IMR-90 (cell line): ENCODE measurements at regions not wholly inside any gene's neighbourhood (a gene's known extent, or its start where the extent isn't known, plus 50 kb on each side); places are given as distances from the start of the nearest gene placed in this dataset.

ENCODE experiments used
- ATAC-seq: fragments of 200-7000 bp; cut with Tn5 transposase; 2 replicates; pipeline ENCODE4 v1.9.1; 2020; ENCODE audit warnings: low read depth, mild to moderate bottlenecking, moderate library complexity
- BruUV-seq: library from RNA; stranded (reverse); fragments of 400-500 nt; replicated peaks from 2 replicates; lab custom pipeline; 2021; lab: Mats Ljungman, UMichigan
- CTCF ChIA-PET: fragments of 300-600 bp; formaldehyde crosslinking; extraction: SDS; loops from one replicate; lab custom pipeline; 2021; ENCODE audit warnings: antibody characterized with exemption; lab: Yijun Ruan, JAX
- POLR2A ChIA-PET: fragments of 300-600 bp; sonication (Branson Sonifier 250); formaldehyde crosslinking; loops from one replicate; lab custom pipeline; 2022; ENCODE audit warnings: antibody characterized with exemption; ENCODE audit not compliant: unreplicated experiment; lab: Charles Lee
- DNase-seq: peaks from one replicate; pipeline ENCODE4 v3.0.0; 2013
- H2AFZ ChIP-seq: replicated peaks from 2 replicates; pipeline ENCODE3; 2013; ENCODE audit warnings: low read length, mild to moderate bottlenecking; ENCODE audit not compliant: poor library complexity
- H2AK5ac ChIP-seq: 2 replicates; pipeline ENCODE4 v1.6.1; 2013; ENCODE audit warnings: low read depth, low read length, inconsistent platforms
- H2AK9ac ChIP-seq: replicated peaks from 2 replicates; pipeline ENCODE3; 2013; ENCODE audit warnings: mild to moderate bottlenecking, low read depth, low read length, moderate library complexity; ENCODE audit not compliant: poor library complexity
- H2BK120ac ChIP-seq: 2 replicates; pipeline ENCODE4 v1.6.1; 2013; ENCODE audit warnings: low read depth, low read length, inconsistent platforms
- H2BK15ac ChIP-seq: 3 replicates; pipeline ENCODE4 v1.6.1; 2013; ENCODE audit warnings: low read depth, low read length, inconsistent platforms
- H2BK20ac ChIP-seq: 2 replicates; pipeline ENCODE4 v1.6.1; 2013; ENCODE audit warnings: low read depth, mild to moderate bottlenecking, inconsistent platforms, low read length, moderate library complexity
- H2BK5ac ChIP-seq: 2 replicates; pipeline ENCODE4 v1.6.1; 2013; ENCODE audit warnings: mild to moderate bottlenecking, low read depth, low read length, inconsistent platforms; ENCODE audit not compliant: poor library complexity, severe bottlenecking
- H3K14ac ChIP-seq: replicated peaks from 2 replicates; pipeline ENCODE4 v1.6.1; 2013; ENCODE audit warnings: low read depth, low read length, inconsistent platforms
- H3K18ac ChIP-seq: 2 replicates; pipeline ENCODE4 v1.6.1; 2013; ENCODE audit warnings: low read depth, low read length, control low read depth
- H3K23ac ChIP-seq: 2 replicates; pipeline ENCODE4 v1.6.1; 2013; ENCODE audit warnings: low read depth, low read length, inconsistent platforms
- H3K27ac ChIP-seq: 2 replicates; pipeline ENCODE4 v1.5.1; 2013; ENCODE audit warnings: mild to moderate bottlenecking, control low read depth, low read length; ENCODE audit not compliant: insufficient read depth
- H3K27me3 ChIP-seq: 2 replicates; pipeline ENCODE4 v1.6.1; 2013; ENCODE audit warnings: low read length; ENCODE audit not compliant: control insufficient read depth, insufficient read depth
- H3K36me3 ChIP-seq: 2 replicates; pipeline ENCODE4 v1.6.1; 2013; ENCODE audit warnings: low read length, mixed read lengths; ENCODE audit not compliant: control insufficient read depth, insufficient read depth
- H3K4ac ChIP-seq: 2 replicates; pipeline ENCODE4 v1.6.1; 2013; ENCODE audit warnings: low read depth, low read length, inconsistent platforms
- H3K4me1 ChIP-seq: 2 replicates; pipeline ENCODE4 v1.6.1; 2013; ENCODE audit warnings: low read length, mixed read lengths; ENCODE audit not compliant: control insufficient read depth, insufficient read depth
- H3K4me2 ChIP-seq: 2 replicates; pipeline ENCODE4 v1.6.1; 2013; ENCODE audit warnings: low read depth, mild to moderate bottlenecking, control low read depth, low read length, moderate library complexity
- H3K4me3 ChIP-seq: 2 replicates; pipeline ENCODE4 v1.5.1; 2013; ENCODE audit warnings: low read depth, mild to moderate bottlenecking, control low read depth, low read length, moderate library complexity; ENCODE audit not compliant: insufficient read depth
- H3K56ac ChIP-seq: 2 replicates; pipeline ENCODE4 v1.6.1; 2013; ENCODE audit warnings: low read length, inconsistent platforms; ENCODE audit not compliant: insufficient read depth; ENCODE audit errors: extremely low read depth
- H3K79me1 ChIP-seq, 2 experiments: 2 replicates each; pipeline ENCODE4 v1.6.1; 2013; ENCODE audit warnings: low read length in 2 of 2, inconsistent platforms in 1 of 2, low read depth in 1 of 2
- H3K9ac ChIP-seq: 2 replicates; pipeline ENCODE4 v1.6.1; 2013; ENCODE audit warnings: low read depth, low read length, control low read depth
- H3K9me1 ChIP-seq: 2 replicates; pipeline ENCODE4 v1.6.1; 2013; ENCODE audit warnings: low read length, inconsistent platforms; ENCODE audit not compliant: insufficient read depth
- H3K9me3 ChIP-seq: 2 replicates; pipeline ENCODE4 v1.6.1; 2013; ENCODE audit warnings: low read length; ENCODE audit not compliant: control insufficient read depth, insufficient read depth
- H4K20me1 ChIP-seq: 2 replicates; pipeline ENCODE4 v1.6.1; 2013; ENCODE audit warnings: low read length, inconsistent platforms; ENCODE audit not compliant: insufficient read depth
- H4K5ac ChIP-seq: 2 replicates; pipeline ENCODE4 v1.6.1; 2013; ENCODE audit warnings: mild to moderate bottlenecking, low read depth, low read length, control low read depth
- H4K8ac ChIP-seq, 2 experiments: 2 replicates each; pipeline ENCODE4 v1.6.1; 2013; ENCODE audit warnings: low read depth in 2 of 2, low read length in 2 of 2, control low read depth in 1 of 2, inconsistent platforms in 1 of 2
- H4K91ac ChIP-seq: 2 replicates; pipeline ENCODE4 v1.6.1; 2013; ENCODE audit warnings: low read depth, low read length, inconsistent platforms; ENCODE audit not compliant: insufficient read depth
- BHLHE40 ChIP-seq: fragments of 150-350 bp; IDR thresholded peaks from 2 replicates; pipeline ENCODE4 v1.6.1; 2016; ENCODE audit warnings: mild to moderate bottlenecking, low read depth, low read length
- CEBPB ChIP-seq: IDR thresholded peaks from 2 replicates; pipeline ENCODE4 v1.6.1; 2012; ENCODE audit warnings: low read depth, low read length, improper control_type of control experiment
- CHD1 ChIP-seq: IDR thresholded peaks from 2 replicates; pipeline ENCODE4 v1.6.1; 2012; ENCODE audit warnings: low read depth, low read length, improper control_type of control experiment
- FOS ChIP-seq: fragments of 150-350 bp; IDR thresholded peaks from 2 replicates; pipeline ENCODE4 v1.6.1; 2016; ENCODE audit warnings: low read depth, low read length
- MAFK ChIP-seq: IDR thresholded peaks from 2 replicates; pipeline ENCODE4 v1.6.1; 2012; ENCODE audit warnings: low read depth, low read length, improper control_type of control experiment
- MAZ ChIP-seq: IDR thresholded peaks from 2 replicates; pipeline ENCODE4 v1.6.1; 2012; ENCODE audit warnings: low read depth, mild to moderate bottlenecking, low read length, improper control_type of control experiment, moderate library complexity, borderline replicate concordance
- MXI1 ChIP-seq: IDR thresholded peaks from 2 replicates; pipeline ENCODE4 v1.6.1; 2012; ENCODE audit warnings: low read depth, mild to moderate bottlenecking, low read length, moderate library complexity, borderline replicate concordance
- NFE2L2 ChIP-seq: fragments of 150-350 bp; IDR thresholded peaks from 2 replicates; pipeline ENCODE4 v1.6.1; 2016; ENCODE audit warnings: low read depth, mild to moderate bottlenecking, low read length
- POLR2A ChIP-seq: IDR thresholded peaks from 2 replicates; pipeline ENCODE4 v1.6.1; 2012; ENCODE audit warnings: mild to moderate bottlenecking, low read depth, low read length
- RAD21 ChIP-seq: IDR thresholded peaks from 2 replicates; pipeline ENCODE4 v1.6.1; 2012; ENCODE audit warnings: low read length, improper control_type of control experiment
- RCOR1 ChIP-seq: IDR thresholded peaks from 2 replicates; pipeline ENCODE4 v1.6.1; 2012; ENCODE audit warnings: mild to moderate bottlenecking, low read length, improper control_type of control experiment; ENCODE audit not compliant: insufficient replicate concordance
- RFX5 ChIP-seq: IDR thresholded peaks from 2 replicates; pipeline ENCODE4 v1.8.0; 2012; ENCODE audit warnings: low read depth, mild to moderate bottlenecking, low read length, moderate library complexity
- SMC3 ChIP-seq: fragments of 150-350 bp; IDR thresholded peaks from 2 replicates; pipeline ENCODE4 v1.6.1; 2016; ENCODE audit warnings: low read depth, mild to moderate bottlenecking, antibody characterized with exemption, low read length, moderate library complexity
- WGBS, 2 experiments: methylation state at CpG; one replicate each; pipeline versions ENCODE4 v1.1.5 to v1.1.7; 2013; ENCODE audit warnings: missing lambda C conversion rate in 2 of 2; ENCODE audit not compliant: insufficient read length in 1 of 2; ENCODE audit errors: extremely low coverage in 2 of 2; 5-methylcytosine and 5-hydroxymethylcytosine counted together
- dilution Hi-C: fragments of 300-500 bp; cut with HindIII; formaldehyde crosslinking; loops from one replicate; pipeline ENCODE4 v1.14.3; 2018; ENCODE audit warnings: low sequenced_read_pairs; ENCODE audit not compliant: unreplicated experiment
- in situ Hi-C: fragments of 300-500 bp; cut with MboI; formaldehyde crosslinking; loops from 3 replicates; pipeline ENCODE4 v1.14.3; 2019; ENCODE audit warnings: low sequenced_read_pairs, inconsistent platforms, mixed read lengths
- intact Hi-C: fragments of 100-400 bp; cut with micrococcal nuclease; formaldehyde crosslinking; loops from 2 replicates; pipeline ENCODE4 v1.10.0; 2022
- TF ChIP-seq, protein P1 (sequence below): fragments of 150-350 bp; IDR thresholded peaks from 2 replicates; pipeline ENCODE4 v1.6.1; 2017; ENCODE audit warnings: mild to moderate bottlenecking, antibody characterized with exemption, low read length, low read depth
- TF ChIP-seq, protein P2 (sequence below): fragments of 150-350 bp; IDR thresholded peaks from 2 replicates; pipeline ENCODE4 v1.6.1; 2016; ENCODE audit warnings: low read depth, mild to moderate bottlenecking, low read length, moderate library complexity, borderline replicate concordance
- TF ChIP-seq, protein P3 (sequence below): conservative IDR thresholded peaks from 2 replicates; pipeline ENCODE4 v1.5.1; 2012; ENCODE audit warnings: mild to moderate bottlenecking, low read depth, low read length, improper control_type of control experiment

DNA sequence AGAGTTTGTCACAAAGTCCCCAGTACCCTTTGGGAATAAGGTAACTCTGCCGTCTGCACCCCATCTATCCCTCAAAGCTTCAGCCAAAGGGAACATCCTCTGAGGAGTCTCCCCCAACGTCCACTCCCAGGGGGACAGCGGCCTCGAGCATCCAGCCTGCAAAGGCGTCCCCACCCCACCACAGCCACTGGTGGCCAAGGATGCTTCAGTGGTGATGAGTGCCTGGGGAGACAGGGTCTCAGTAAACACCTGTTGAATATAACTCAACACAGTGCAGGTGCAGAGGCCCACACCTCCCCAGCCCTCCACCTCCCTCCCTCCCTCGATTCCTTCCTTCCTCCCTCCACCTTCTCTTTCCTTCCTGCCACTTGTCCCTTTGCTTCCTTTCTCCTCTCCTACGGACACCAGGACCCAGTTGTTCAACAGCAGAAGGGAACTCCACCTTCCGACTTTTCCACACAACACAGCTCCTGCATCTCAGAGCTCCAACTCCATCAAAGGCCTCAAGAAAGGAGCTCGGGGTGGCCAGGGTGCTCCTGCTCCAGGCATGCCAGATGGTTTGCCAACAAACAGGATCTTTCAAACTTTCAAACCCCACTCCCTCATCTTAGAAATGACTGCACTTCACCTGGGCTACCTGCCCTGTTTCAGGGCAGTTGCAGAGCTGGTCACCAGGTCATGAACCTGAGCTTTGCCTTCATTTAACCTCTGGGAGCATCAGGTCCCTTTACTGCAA lies 87.8 kb upstream of the SNTG2 start:
- in situ Hi-C loops: no loop called here
- Histone ChIP-seq H2BK15ac (no peak overlapping the region), H2BK5ac (no peak overlapping the region), H3K4ac (no peak overlapping the region), H3K23ac (no peak overlapping the region), H3K14ac (no peak overlapping the region), H3K9me1 (no peaks in the 10 kb centered on the region), H2AK5ac (no peak overlapping the region), H3K18ac (no peak overlapping the region), H3K4me1 (no peaks in the 10 kb centered on the region), H4K91ac (no peak overlapping the region), H4K8ac (no peak overlapping the region), H2BK120ac (no peak overlapping the region), H2BK20ac (no peak overlapping the region), H4K5ac (no peak overlapping the region), H3K56ac (no peak overlapping the region), H3K27ac (no peak overlapping the region), H2AFZ (no peak overlapping the region), H3K79me1 (no peaks in the 10 kb centered on the region), H3K36me3 (no peaks in the 10 kb centered on the region), H3K4me3 (no peak overlapping the region), H2AK9ac (no peak overlapping the region), H3K4me2 (no peak overlapping the region), H3K9ac (no peak overlapping the region), H3K9me3 (peaks cover 10% of the 10 kb centered on the region), H3K27me3 (no peaks in the 10 kb centered on the region), H4K20me1 (no peaks in the 10 kb centered on the region)
- dilution Hi-C loops: no loop called here
- WGBS, 2 experiments: 0% methylated on average over 2 of the region's 9 CpGs; no CpG with 5 or more reads in 1 of the 2 experiments
- CTCF ChIA-PET: no interaction called here
- intact Hi-C loops: no loop called here
- POLR2A ChIA-PET: no interaction called here
- BruUV-seq: no TSS peak
- DNase-seq: no peak
- ATAC-seq: no peak
- TF ChIP-seq, protein P1, sequence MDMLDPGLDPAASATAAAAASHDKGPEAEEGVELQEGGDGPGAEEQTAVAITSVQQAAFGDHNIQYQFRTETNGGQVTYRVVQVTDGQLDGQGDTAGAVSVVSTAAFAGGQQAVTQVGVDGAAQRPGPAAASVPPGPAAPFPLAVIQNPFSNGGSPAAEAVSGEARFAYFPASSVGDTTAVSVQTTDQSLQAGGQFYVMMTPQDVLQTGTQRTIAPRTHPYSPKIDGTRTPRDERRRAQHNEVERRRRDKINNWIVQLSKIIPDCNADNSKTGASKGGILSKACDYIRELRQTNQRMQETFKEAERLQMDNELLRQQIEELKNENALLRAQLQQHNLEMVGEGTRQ: no peak
- no peak for TF ChIP-seq RFX5
- no peak for TF ChIP-seq POLR2A
- TF ChIP-seq, protein P2, sequence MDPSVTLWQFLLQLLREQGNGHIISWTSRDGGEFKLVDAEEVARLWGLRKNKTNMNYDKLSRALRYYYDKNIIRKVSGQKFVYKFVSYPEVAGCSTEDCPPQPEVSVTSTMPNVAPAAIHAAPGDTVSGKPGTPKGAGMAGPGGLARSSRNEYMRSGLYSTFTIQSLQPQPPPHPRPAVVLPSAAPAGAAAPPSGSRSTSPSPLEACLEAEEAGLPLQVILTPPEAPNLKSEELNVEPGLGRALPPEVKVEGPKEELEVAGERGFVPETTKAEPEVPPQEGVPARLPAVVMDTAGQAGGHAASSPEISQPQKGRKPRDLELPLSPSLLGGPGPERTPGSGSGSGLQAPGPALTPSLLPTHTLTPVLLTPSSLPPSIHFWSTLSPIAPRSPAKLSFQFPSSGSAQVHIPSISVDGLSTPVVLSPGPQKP: no peak
- TF ChIP-seq NFE2L2: no peak
- TF ChIP-seq MAZ: no peak
- TF ChIP-seq BHLHE40: no peak
- no peak for TF ChIP-seq SMC3
- TF ChIP-seq, protein P3, sequence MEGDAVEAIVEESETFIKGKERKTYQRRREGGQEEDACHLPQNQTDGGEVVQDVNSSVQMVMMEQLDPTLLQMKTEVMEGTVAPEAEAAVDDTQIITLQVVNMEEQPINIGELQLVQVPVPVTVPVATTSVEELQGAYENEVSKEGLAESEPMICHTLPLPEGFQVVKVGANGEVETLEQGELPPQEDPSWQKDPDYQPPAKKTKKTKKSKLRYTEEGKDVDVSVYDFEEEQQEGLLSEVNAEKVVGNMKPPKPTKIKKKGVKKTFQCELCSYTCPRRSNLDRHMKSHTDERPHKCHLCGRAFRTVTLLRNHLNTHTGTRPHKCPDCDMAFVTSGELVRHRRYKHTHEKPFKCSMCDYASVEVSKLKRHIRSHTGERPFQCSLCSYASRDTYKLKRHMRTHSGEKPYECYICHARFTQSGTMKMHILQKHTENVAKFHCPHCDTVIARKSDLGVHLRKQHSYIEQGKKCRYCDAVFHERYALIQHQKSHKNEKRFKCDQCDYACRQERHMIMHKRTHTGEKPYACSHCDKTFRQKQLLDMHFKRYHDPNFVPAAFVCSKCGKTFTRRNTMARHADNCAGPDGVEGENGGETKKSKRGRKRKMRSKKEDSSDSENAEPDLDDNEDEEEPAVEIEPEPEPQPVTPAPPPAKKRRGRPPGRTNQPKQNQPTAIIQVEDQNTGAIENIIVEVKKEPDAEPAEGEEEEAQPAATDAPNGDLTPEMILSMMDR: no peak
- no peak for TF ChIP-seq CHD1
- TF ChIP-seq FOS: no peak
- no peak for TF ChIP-seq MAFK
- no peak for TF ChIP-seq RAD21
- TF ChIP-seq RCOR1: no peak
- no peak for TF ChIP-seq MXI1
- TF ChIP-seq CEBPB: no peak
